ENCODE measurements at regions not wholly inside any gene's neighbourhood (a gene's known extent, or its start where the extent isn't known, plus 50 kb on each side); places are given as distances from the start of the nearest gene placed in this dataset.
"Not testable (repeated sequence)": the region's sequence is repeated elsewhere in the genome, so short reads cannot be mapped to it uniquely, and the experiment has no call there.

DNA sequence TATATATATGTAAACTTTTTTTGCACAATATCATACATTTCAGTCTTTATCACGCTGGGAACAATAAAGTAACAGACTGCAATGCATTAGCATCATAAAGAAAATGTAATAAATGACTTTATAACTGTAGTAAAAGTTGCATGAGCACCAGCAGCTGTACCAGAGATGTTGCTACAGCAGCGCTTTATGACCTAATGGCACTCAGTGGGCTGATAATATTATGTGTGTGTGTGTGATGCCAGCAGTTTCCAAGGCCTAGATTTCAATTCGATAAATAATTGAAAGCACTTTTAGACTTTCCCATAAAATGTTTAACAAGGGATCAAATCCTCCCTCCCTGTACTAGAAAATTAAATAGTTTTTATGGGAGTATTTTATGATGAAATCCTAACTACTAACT is 367.6 kb upstream of the AGA start:
- DNase-seq, result no peak

DNA sequence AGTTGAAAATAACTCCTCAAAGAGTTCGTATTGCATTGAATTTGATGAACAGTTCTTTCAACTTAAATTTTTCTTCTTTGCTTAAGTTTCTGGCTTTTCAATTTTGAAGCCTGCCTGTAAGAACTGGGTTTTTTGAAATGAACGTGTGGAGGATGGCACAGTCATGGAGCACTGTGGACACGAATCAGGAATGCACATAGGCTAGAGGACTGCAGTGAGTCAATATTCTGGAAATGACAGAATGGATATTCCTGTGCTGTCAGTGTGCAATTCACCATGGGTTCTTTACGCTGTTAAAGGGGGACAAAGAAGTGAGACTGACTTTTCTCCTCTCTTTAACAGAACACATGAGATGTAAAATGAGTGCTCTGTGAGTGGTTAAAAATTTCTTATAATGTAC is 368.0 kb upstream of the AGA start:
- DNase-seq, result no peak

DNA sequence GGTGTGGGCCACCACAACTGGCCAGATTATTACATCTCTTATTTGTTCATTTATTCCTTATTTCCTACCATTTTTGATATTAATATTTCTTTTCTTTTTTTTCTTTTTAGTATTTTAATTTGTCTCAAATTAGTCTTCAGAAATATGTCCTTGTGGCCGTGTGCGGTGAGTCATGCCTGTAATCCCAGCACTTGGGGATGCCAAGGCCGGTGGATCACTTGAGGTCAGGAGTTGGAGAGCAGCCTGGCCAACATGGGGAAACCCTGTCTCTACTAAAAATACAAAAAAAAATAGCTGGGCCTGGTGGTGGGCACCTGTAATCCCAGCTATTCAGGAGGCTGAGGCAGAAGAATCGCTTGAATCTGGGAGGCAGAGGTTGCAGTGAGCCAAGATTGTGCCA is 376.2 kb upstream of the AGA start:
- not testable (repeated sequence) for DNase-seq

DNA sequence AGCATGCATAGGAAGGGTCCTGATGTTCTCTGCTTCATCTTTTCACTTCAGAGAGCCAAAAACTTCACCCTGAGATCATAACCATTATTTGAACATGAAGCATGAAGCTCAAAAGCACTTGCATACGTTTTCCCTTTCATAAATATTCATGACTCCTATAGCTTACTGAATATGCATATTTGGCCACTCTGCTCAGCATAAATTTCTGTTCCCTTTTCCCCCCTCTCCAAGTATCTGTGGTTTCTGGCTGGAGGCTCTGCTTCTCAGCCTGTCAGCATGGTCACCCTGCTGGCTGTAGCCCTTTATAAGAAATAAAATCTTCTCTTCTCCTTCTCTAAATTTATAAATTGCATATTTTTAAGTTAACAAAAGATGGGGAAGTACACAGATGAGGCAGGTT is 384.7 kb upstream of the AGA start:
- DNase-seq, result no peak

DNA sequence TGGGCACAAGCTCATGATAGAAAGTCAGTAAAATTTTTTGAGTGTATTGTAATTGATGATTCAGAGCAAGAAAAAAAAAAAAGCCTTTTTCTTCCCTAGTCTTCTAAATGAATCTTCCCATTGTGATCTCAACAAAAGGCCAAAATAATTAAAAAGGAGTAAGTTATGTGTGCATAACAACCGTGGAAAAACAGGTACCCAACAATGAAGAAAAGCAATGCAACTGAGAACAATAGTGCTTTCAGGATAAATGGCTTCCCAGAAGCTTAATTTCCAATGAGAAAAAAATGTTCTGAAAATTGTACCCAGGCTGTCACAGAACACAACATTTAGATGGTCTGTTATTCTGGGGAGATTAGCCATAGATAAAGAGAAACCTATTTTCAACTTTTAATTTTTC is 399.0 kb upstream of the AGA start:
- DNase-seq, result no peak

DNA sequence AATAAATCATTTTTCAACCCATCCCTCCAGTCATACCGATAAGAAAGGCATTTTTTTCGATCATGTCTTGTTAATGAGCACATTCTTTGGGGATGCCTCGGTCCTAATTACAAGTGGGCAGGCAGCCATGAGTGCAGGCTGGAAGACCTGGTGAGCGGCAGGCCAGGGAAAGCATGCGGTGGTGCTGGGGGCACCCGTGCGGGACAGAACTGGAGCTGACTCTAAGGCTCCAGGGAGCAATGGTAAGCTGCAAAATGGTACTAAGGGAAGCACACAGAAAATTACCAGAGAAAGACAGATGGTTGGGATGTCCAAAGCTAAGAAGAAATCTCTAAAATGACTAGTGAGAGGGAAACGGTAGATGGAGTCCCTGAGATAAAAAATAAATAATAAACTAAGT is 411.0 kb upstream of the AGA start:
- DNase-seq, result no peak

DNA sequence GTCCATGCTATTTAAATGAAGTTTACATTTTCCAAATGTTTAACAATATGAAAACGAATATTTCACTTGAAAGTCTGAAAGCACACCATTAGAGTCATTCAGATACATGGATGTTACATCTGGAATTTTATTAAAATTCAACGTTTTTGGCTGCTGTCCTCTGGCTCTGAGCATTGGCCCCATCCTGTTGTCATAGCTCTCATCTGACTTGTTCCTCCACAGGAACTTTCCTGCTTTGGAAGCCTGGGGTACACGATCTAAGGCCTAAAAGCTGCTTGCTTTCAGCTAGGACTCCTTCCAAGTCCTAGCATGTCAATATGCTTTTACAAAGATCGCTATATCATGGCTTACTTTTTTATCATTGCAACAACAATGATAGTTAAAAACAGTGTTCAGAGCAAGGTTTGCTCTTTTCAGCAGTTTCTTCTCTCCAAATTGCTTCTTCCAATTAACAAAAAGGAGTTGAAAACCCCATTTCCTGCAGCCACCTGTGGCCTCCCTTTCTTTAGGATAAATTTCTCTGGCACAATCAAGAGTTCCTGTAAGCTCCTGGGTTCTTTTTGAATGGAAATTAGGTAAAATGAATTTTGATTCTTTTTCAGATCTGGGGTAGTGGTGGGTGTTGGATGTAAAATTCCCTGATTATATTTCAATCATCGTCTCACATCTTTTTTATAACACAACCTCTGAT is 413.4 kb upstream of the AGA start:
- no peak for DNase-seq

DNA sequence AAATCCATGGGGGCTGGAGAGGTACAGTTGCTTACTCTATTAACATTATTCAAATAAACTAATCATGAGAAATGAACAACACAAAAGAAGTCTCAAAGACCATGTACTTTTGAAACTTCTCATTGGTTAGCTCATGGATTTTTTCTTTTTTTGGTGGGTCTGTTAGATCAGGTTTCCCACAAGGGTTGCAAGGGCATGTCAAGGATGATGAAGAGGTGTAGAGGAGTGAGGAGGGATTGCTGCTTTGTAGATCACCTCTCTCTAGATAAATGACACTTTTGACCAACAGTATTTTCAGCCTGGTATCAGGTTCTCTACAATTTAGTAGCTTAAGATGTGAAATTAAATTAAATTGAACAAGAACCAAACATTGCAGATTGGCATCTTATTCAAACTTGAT is 417.9 kb upstream of the AGA start:
- no peak for DNase-seq

DNA sequence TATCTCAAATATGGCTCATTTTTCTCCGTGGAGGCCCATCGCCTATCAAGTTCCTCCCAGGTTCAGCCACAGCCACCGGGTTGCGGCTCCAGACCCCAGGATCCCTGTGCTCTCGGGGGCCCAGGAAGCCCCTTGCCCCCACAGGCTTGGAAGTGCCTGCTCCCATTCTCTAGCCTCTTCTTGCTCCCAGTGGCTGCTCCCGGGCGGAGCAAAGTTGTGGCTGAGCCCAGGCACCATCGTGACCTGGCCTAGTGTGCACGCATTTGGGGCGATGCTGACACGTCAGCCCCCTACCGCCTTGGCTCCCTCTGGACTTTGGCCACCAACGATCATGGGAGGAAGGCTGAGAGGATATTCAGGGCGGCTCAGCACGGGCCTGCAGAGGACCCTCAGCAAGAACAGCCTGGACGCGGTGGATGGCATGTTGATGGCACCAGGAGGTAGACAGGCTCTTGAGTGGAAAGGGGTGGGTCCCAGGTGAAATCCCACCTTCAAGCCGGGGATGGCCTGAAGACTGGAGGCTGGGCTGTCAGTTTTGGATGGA is 419.4 kb upstream of the AGA start:
- no peak for DNase-seq

- no peak for DNase-seq
Observed at GRCh38 chr4:177862541-177863176, 420.4 kb upstream of the AGA start.

DNA sequence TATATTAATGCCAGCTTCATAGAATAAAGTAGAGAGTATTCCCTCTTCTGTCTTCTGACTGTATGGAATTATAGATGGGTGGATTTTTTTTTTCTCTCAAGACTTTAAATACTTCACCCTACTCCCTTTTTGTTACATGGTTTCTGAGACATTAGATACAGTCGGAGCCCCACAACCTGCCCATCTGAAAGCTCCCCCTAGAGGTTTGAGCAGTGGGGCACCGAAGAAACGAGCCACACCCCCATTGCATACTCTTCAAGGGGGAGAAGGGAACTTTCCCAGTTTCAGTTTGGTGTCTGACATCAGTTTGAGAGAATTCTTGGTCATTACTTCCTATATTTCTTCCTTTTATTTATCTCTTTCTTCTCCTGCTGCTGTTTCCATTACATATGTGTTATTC is 437.6 kb upstream of the AGA start:
- DNase-seq, result no peak

GRCh38 chr4:177895136-177895535 is 452.9 kb upstream of the AGA start:
- no peak for DNase-seq

GRCh38 chr4:177901786-177902185 is 459.5 kb upstream of the AGA start:
- DNase-seq, result no peak

- no peak for DNase-seq
Observed at GRCh38 chr4:177902386-177902785, 460.1 kb upstream of the AGA start.

DNA sequence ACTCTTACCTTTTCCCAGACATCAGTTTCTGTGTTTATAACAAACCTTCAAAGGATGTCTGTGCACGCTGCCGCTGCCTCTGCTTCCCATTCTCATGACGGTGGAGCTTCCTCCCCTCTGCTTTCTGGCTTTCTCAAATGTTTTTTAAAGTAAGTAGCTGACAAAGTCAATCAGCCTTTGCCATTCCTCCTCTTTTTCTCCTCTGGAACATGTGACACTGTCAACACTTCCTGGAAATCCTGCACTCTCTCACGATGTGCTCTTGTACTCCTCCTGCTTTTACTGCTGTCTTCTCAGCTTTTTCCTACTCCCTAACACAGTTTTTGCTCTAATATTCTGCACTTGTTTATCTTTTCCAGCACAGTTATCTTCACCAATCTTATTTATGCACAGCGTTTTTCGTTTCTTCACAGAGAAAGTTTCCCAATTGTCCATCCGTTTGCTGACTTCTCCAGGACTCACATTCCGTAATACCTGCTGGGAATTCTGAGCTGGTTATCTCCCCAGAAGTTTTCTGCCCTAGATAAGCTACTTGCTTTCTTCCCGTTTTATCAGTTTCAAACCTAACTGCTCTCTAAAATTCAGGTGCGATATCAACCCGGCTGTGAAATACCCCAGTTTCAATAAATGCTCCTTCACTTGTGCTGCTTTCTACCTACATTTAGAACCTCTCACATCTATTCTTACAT is 465.6 kb upstream of the AGA start:
- DNase-seq, result no peak

DNA sequence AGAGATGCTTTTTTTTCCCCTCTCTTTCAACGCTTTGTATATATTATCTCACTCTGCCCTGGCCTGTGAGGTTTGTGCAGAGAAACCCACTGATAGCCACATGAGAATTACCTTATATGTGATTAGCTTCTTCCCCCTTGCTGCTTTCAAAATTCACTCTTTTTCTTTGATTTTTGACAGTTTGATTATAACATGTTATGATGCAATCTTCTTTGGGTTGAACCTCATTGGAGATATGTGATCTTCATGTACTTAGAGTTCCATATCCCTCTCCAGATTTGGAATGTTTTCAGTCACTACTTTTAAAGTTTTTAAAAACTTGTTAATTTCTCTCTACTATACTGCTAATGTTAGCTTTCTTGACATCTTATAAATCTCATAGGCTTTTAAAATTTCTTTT is 479.5 kb upstream of the AGA start:
- DNase-seq, result no peak

- DNase-seq, result no peak
Observed at GRCh38 chr4:177923888-177924287, 481.7 kb upstream of the AGA start.

GRCh38 chr4:177937041-177937440 is 494.8 kb upstream of the AGA start:
- DNase-seq, result no peak

GRCh38 chr4:177938226-177938625 is 496.0 kb upstream of the AGA start:
- DNase-seq, result no peak

GRCh38 chr4:177945268-177945667 is 503.0 kb upstream of the AGA start:
- DNase-seq, result no peak

DNA sequence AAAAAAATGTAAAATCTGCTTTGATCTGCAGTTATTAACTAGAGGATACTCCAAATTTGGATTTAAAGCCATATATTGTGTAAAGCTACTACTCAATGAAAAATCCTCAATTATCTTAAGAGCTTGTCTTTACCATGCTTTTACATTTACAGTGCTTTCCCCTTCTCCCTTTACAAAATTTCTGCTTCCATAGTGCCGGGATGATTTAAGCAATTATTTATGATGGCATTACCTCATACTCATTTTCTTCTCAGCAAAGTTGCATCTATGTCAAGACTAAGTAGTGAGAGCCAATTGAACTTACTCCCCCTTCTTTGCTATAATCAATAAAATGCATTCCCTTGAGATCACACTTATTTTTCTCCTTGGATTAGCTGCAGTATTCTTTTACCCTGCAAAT is 505.4 kb upstream of the AGA start:
- no peak for DNase-seq

GRCh38 chr4:177948853-177949252 is 506.6 kb upstream of the AGA start:
- no peak for DNase-seq

DNA sequence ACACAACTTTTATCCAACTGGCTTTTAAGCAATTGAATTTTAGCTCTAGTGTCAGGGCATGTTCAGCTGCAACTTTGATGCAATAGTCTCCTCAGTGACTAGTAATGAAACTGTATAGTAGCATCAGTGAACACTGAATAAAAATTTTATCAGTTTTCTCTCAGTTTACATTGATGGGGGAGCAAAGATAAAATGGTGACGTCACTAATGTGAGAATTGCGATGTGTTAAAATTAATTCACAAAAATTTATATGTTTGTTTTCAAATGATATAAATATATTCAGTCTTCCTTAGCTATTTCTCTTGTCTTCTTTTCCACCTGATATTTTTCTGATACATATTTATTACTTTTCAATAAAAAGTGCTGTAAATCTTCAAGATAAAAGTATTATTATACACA is 508.8 kb upstream of the AGA start:
- DNase-seq, result no peak

- DNase-seq, result no peak
Observed at GRCh38 chr4:177952723-177953122, 510.5 kb upstream of the AGA start.

Measured in NCI-H1436 treated with DMSO at 0.1 percent for 48 hours (cell line).